Hepatocyte (in vitro differentiated cells): ENCODE measurements at regions not wholly inside any gene's neighbourhood (a gene's known extent, or its start where the extent isn't known, plus 50 kb on each side); places are given as distances from the start of the nearest gene placed in this dataset.

Experiments
- DNase-seq: peaks from one replicate; pipeline ENCODE4 v3.0.0-alpha.2; 2016; ENCODE audit warnings: low spot score
- H2AFZ ChIP-seq: fragments of 200-600 bp; sonication (generic); 2 replicates; pipeline ENCODE4 v1.6.0; 2016; ENCODE audit warnings: antibody characterized with exemption, mild to moderate bottlenecking
- H3K27ac ChIP-seq: fragments of 200-600 bp; sonication (generic); 2 replicates; pipeline ENCODE4 v1.5.1; 2016; ENCODE audit warnings: mild to moderate bottlenecking
- H3K27me3 ChIP-seq: fragments of 200-600 bp; sonication (generic); 2 replicates; pipeline ENCODE4 v1.6.1; 2016
- H3K36me3 ChIP-seq: fragments of 200-600 bp; sonication (generic); replicated peaks from 2 replicates; pipeline ENCODE4 v1.5.1; 2016; ENCODE audit warnings: low read depth; ENCODE audit not compliant: insufficient read depth
- H3K4me1 ChIP-seq: fragments of 200-600 bp; sonication (generic); 2 replicates; pipeline ENCODE4 v1.5.1; 2016; ENCODE audit warnings: mild to moderate bottlenecking, moderate library complexity; ENCODE audit not compliant: insufficient read depth
- H3K4me2 ChIP-seq: fragments of 200-600 bp; sonication (generic); 2 replicates; pipeline ENCODE4 v1.6.0; 2016
- H3K4me3 ChIP-seq: fragments of 200-600 bp; sonication (generic); 2 replicates; pipeline ENCODE4 v1.5.1; 2016; ENCODE audit warnings: mild to moderate bottlenecking
- H3K79me2 ChIP-seq: fragments of 200-600 bp; sonication (generic); 2 replicates; pipeline ENCODE4 v1.6.0; 2017; ENCODE audit warnings: mild to moderate bottlenecking
- H3K9me2 ChIP-seq: fragments of 200-600 bp; sonication (generic); replicated peaks from 2 replicates; pipeline ENCODE4 v1.6.0; 2017; ENCODE audit warnings: mild to moderate bottlenecking; ENCODE audit not compliant: insufficient read depth
- H3K9me3 ChIP-seq: fragments of 200-600 bp; sonication (generic); 2 replicates; pipeline ENCODE4 v1.5.1; 2016; ENCODE audit warnings: low read depth, mild to moderate bottlenecking
- H4K20me1 ChIP-seq: fragments of 200-600 bp; sonication (generic); 2 replicates; pipeline ENCODE4 v1.6.0; 2016; ENCODE audit warnings: mild to moderate bottlenecking; ENCODE audit not compliant: insufficient read depth, poor library complexity, severe bottlenecking
- EZH2 ChIP-seq: fragments of 200-600 bp; sonication (generic); IDR thresholded peaks from 2 replicates; pipeline ENCODE4 v1.6.1; 2016; ENCODE audit warnings: antibody characterized with exemption, mild to moderate bottlenecking, borderline replicate concordance
- EZH2phosphoT487 ChIP-seq: fragments of 200-600 bp; sonication (generic); IDR thresholded peaks from one replicate; pipeline ENCODE4 v1.6.1; 2018; ENCODE audit warnings: antibody characterized with exemption, mild to moderate bottlenecking, low read depth, moderate library complexity; ENCODE audit not compliant: unreplicated experiment, severe bottlenecking
- WGBS: methylation state at CpG from one replicate; pipeline ENCODE4 v1.1.6; 2016; ENCODE audit warnings: low lambda C conversion rate; ENCODE audit errors: missing lambda C conversion rate; 5-methylcytosine and 5-hydroxymethylcytosine counted together
- TF ChIP-seq, protein P1 (sequence below): fragments of 200-600 bp; sonication (generic); IDR thresholded peaks from 2 replicates; pipeline ENCODE4 v1.5.1; 2016; ENCODE audit warnings: antibody characterized with exemption, mild to moderate bottlenecking; ENCODE audit not compliant: poor library complexity

DNA sequence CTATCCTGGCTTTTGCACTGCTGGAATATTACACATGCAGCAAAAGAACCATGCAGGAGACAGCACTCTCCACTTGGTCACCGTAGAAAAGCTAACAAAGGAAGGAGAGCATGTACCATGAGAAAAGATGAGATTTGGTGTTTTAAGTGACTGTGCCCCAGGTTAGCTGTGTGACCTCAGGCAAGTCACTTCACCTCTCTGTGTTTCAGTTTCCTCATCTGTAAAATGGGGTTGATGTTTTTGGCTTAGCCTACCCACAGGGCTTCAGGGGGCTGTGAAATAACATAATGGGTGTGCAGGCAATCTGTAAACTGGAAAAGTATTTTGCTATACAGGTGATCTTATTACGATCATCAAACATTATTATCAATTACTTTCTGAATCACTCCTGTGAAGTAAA, 69.3 kb upstream of the SLC6A11 start:
- Histone ChIP-seq H3K36me3 (no peaks in the 10 kb centered on the region), H3K9me2 (no peaks in the 10 kb centered on the region), H2AFZ (no peak overlapping the region), H3K4me2 (no peak overlapping the region), H4K20me1 (no peaks in the 10 kb centered on the region), H3K4me1 (no peaks in the 10 kb centered on the region), H3K4me3 (no peak overlapping the region), H3K9me3 (no peaks in the 10 kb centered on the region), H3K27me3 (peaks cover 9% of the 10 kb centered on the region), H3K27ac (no peak overlapping the region), H3K79me2 (no peaks in the 10 kb centered on the region)
- WGBS, result 95% methylated on average over 2 of the region's 2 CpGs
- no peak for DNase-seq
- no peak for TF ChIP-seq EZH2phosphoT487
- TF ChIP-seq, protein P1, sequence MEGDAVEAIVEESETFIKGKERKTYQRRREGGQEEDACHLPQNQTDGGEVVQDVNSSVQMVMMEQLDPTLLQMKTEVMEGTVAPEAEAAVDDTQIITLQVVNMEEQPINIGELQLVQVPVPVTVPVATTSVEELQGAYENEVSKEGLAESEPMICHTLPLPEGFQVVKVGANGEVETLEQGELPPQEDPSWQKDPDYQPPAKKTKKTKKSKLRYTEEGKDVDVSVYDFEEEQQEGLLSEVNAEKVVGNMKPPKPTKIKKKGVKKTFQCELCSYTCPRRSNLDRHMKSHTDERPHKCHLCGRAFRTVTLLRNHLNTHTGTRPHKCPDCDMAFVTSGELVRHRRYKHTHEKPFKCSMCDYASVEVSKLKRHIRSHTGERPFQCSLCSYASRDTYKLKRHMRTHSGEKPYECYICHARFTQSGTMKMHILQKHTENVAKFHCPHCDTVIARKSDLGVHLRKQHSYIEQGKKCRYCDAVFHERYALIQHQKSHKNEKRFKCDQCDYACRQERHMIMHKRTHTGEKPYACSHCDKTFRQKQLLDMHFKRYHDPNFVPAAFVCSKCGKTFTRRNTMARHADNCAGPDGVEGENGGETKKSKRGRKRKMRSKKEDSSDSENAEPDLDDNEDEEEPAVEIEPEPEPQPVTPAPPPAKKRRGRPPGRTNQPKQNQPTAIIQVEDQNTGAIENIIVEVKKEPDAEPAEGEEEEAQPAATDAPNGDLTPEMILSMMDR, result no peak
- no peak for TF ChIP-seq EZH2

DNA sequence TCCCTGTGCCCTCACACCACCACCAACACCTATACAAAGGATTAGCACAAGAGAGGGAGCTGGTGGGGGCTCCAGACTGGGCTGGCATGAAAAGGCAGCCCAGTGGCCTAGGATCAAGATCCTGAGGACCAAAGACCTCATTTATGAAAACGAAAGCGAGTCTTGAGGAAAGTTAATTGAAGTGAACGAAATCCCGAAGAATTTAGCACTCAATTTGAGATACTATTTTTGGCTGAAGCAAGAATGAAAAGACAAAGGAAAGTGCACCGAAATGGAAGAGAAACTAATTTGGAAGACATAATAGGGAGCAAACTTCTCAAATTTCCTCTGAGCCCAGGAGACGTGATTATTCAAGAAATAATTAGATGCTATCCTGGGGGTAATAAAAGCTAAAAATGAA, 68.7 kb upstream of the SLC6A11 start:
- no peaks in the 10 kb centered on the region for H3K36me3 ChIP-seq
- no peak for DNase-seq
- no peaks in the 10 kb centered on the region for H3K79me2 ChIP-seq
- H3K9me2 ChIP-seq, result no peaks in the 10 kb centered on the region
- H3K4me1 ChIP-seq, result no peaks in the 10 kb centered on the region
- peaks cover 10% of the 10 kb centered on the region for H3K27me3 ChIP-seq
- TF ChIP-seq EZH2, result no peak
- TF ChIP-seq, protein P1, result no peak
- TF ChIP-seq EZH2phosphoT487, result no peak
- H2AFZ ChIP-seq, result no peak overlapping the region
- H3K4me2 ChIP-seq, result no peak overlapping the region
- H4K20me1 ChIP-seq, result no peaks in the 10 kb centered on the region
- H3K9me3 ChIP-seq, result no peaks in the 10 kb centered on the region
- H3K4me3 ChIP-seq, result no peak overlapping the region
- 82% methylated on average over 6 of the region's 6 CpGs for WGBS
- H3K27ac ChIP-seq, result no peak overlapping the region

DNA sequence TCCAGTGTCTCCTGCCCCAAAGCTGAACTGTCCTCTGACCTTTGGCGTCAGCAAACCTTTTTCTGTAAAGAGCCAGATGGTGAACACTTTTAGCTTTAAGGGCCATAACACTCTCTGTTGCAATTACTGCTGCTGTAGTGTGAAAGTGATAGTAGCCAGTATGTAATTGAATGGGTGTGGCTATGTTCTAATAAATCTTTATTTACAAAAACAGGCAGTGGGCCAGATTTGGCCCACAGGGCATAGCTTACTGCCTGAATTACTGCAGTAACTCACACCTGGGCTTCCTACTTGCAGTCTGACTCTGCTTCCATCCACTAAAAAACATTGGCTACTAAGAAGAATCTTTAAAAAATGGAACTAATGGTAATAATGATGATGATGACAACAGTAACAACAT, 68.0 kb upstream of the SLC6A11 start:
- 60% methylated on average over 1 of the region's 1 CpG for WGBS
- TF ChIP-seq EZH2, result no peak
- no peak for TF ChIP-seq EZH2phosphoT487
- TF ChIP-seq, protein P1, result no peak
- H3K4me3 ChIP-seq, result no peak overlapping the region
- H3K79me2 ChIP-seq, result no peaks in the 10 kb centered on the region
- no peaks in the 10 kb centered on the region for H3K4me1 ChIP-seq
- DNase-seq, result no peak
- no peaks in the 10 kb centered on the region for H3K9me3 ChIP-seq
- H2AFZ ChIP-seq, result no peak overlapping the region
- no peaks in the 10 kb centered on the region for H4K20me1 ChIP-seq
- peaks cover 14% of the 10 kb centered on the region for H3K27me3 ChIP-seq
- no peaks in the 10 kb centered on the region for H3K9me2 ChIP-seq
- H3K4me2 ChIP-seq, result no peak overlapping the region
- no peaks in the 10 kb centered on the region for H3K36me3 ChIP-seq
- no peak overlapping the region for H3K27ac ChIP-seq

DNA sequence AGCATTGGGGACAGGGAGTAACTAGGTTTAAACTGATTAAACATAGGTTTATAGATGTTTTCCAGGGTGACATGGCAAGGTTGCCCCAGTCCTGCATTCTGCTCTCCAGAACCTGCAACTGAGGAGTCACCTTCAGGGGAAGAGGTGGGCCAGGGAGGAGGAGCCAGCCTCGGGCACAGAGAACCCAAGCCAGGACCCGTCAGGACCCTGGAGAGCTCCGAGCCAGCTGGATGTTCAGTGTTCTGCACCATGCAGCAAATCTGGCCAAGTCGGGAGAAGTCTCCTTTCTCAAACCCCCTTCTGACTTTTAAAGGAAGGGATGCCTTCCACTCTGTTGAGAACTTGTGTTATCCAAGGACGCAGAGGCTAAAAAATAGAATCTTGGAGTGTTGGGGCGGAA, 62.1 kb upstream of the SLC6A11 start:
- no peaks in the 10 kb centered on the region for H3K4me1 ChIP-seq
- no peaks in the 10 kb centered on the region for H3K36me3 ChIP-seq
- H2AFZ ChIP-seq, result no peak overlapping the region
- H3K27me3 ChIP-seq, result peaks cover 5% of the 10 kb centered on the region
- no peaks in the 10 kb centered on the region for H3K9me2 ChIP-seq
- peak; percentile 84 for DNase-seq
- no peak overlapping the region for H3K27ac ChIP-seq
- no peaks in the 10 kb centered on the region for H4K20me1 ChIP-seq
- TF ChIP-seq EZH2 (no peak), EZH2phosphoT487 (no peak)
- TF ChIP-seq, protein P1, result no peak
- no peak overlapping the region for H3K4me2 ChIP-seq
- 16% methylated on average over 6 of the region's 6 CpGs for WGBS
- H3K4me3 ChIP-seq, result no peak overlapping the region
- no peaks in the 10 kb centered on the region for H3K79me2 ChIP-seq
- H3K9me3 ChIP-seq, result no peaks in the 10 kb centered on the region
